GM13976 (cell line): ENCODE measurements at regions not wholly inside any gene's neighbourhood (a gene's known extent, or its start where the extent isn't known, plus 50 kb on each side); places are given as distances from the start of the nearest gene placed in this dataset.

Experiments
- DNase-seq: peaks from one replicate; pipeline ENCODE4 v3.0.0; 2012; ENCODE audit warnings: low spot score
- CTCF ChIP-seq: IDR thresholded peaks from 2 replicates; pipeline ENCODE4 v1.5.1; 2012; ENCODE audit warnings: borderline replicate concordance, mild to moderate bottlenecking; ENCODE audit not compliant: insufficient read depth; ENCODE audit errors: extremely low read depth, missing control alignments, control extremely low read depth
- in situ Hi-C: fragments of 300-500 bp; cut with MboI; formaldehyde crosslinking; loops from one replicate; pipeline ENCODE4 v1.12.0; 2022; ENCODE audit warnings: low sequenced_read_pairs, mixed read lengths, inconsistent platforms; ENCODE audit not compliant: unreplicated experiment

- in situ Hi-C loops: no loop called here
- no peak for TF ChIP-seq CTCF
- DNase-seq: no peak
These were observed 160.7 kb upstream of the CMC1 start for GRCh38 chr3:28080716-28081115.

GRCh38 chr3:28081533-28081947 is 159.9 kb upstream of the CMC1 start:
- in situ Hi-C loops: no loop called here
- no peak for DNase-seq
- no peak for TF ChIP-seq CTCF

GRCh38 chr3:28087591-28087990 is 153.8 kb upstream of the CMC1 start:
- TF ChIP-seq CTCF: no peak
- in situ Hi-C loops: no loop called here
- no peak for DNase-seq

- DNase-seq: no peak
- in situ Hi-C loops: no loop called here
- TF ChIP-seq CTCF: no peak
These were observed 152.4 kb upstream of the CMC1 start for GRCh38 chr3:28088811-28089526.

GRCh38 chr3:28089527-28089897 is 151.9 kb upstream of the CMC1 start:
- no peak for TF ChIP-seq CTCF
- DNase-seq: no peak
- in situ Hi-C loops: no loop called here

- no peak for DNase-seq
- TF ChIP-seq CTCF: no peak
- in situ Hi-C loops: no loop called here
These were observed 142.1 kb upstream of the CMC1 start for GRCh38 chr3:28099296-28099695.

GRCh38 chr3:28101705-28102104 is 139.7 kb upstream of the CMC1 start:
- in situ Hi-C loops: no loop called here
- no peak for DNase-seq
- TF ChIP-seq CTCF: no peak
